ENCODE measurements at regions not wholly inside any gene's neighbourhood (a gene's known extent, or its start where the extent isn't known, plus 50 kb on each side); places are given as distances from the start of the nearest gene placed in this dataset.

- no peak for DNase-seq
- no peaks in the 10 kb centered on the region for H3K4me1 ChIP-seq
- TF ChIP-seq, protein P1, sequence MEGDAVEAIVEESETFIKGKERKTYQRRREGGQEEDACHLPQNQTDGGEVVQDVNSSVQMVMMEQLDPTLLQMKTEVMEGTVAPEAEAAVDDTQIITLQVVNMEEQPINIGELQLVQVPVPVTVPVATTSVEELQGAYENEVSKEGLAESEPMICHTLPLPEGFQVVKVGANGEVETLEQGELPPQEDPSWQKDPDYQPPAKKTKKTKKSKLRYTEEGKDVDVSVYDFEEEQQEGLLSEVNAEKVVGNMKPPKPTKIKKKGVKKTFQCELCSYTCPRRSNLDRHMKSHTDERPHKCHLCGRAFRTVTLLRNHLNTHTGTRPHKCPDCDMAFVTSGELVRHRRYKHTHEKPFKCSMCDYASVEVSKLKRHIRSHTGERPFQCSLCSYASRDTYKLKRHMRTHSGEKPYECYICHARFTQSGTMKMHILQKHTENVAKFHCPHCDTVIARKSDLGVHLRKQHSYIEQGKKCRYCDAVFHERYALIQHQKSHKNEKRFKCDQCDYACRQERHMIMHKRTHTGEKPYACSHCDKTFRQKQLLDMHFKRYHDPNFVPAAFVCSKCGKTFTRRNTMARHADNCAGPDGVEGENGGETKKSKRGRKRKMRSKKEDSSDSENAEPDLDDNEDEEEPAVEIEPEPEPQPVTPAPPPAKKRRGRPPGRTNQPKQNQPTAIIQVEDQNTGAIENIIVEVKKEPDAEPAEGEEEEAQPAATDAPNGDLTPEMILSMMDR (IDR thresholded peaks at IDR 0.05), result no peak
- H3K27me3 ChIP-seq, result peaks cover 0 to 51% of the 10 kb centered on the region in 2 donors
- H3K36me3 ChIP-seq, result no peaks in the 10 kb centered on the region
- no peak overlapping the region for H3K27ac ChIP-seq
- H3K9me3 ChIP-seq, result no peaks in the 10 kb centered on the region
- H3K4me3 ChIP-seq, result no peak overlapping the region
- intact Hi-C loops (cut with DNase I; ENCODE audit: low total_unique reads), result loop anchor here (10.0 kb wide), 1 partner anchor 63 kb away; no protein-coding TSS in a partner anchor
Observed at GRCh38 chr9:126157826-126158587, 168.6 kb upstream of the MVB12B start.

DNA sequence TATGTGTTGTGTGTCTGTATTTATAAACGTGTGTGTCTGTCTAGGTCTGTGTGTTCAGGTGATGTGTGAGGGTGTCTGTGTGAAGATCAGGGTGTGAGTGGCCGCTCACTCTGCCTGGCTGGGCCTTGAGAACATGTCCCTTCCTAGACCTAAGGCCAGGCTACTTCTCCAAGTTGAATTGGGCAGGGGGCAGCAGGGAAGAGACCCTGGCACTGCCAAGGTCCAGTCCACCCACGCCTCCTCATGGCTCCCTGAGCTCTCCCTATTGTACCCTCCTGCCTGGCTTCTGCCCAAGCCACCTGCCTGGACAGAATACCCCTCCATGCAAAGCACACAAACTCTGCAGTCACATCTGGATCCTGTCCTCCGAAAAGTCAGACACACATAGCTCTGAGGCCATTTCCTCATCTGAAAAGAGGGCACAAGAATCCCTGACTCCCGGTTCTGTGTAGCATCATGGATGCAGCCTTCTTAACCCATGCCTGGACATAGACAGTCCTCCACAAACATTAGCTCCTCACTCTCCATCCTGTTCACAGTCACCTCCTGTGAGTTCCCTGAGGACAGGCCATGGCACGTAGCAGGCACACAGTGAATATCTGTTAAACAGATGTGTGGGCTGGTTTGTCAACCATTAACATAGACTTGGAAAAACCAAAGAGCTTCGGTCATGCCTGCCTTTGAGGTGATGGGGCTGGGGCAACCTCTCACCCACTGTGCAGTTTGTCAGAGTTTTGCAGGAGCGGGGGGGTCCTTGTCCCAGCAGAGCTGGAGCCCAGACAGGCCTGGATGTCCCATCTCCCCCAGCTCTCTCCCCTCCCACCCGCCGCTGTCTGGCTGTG, 167.8 kb upstream of the MVB12B start:
- Histone ChIP-seq H3K36me3 (no peaks in the 10 kb centered on the region), H3K4me1 (no peaks in the 10 kb centered on the region), H3K27me3 (peaks cover 0 to 53% of the 10 kb centered on the region in 2 donors), H3K27ac (no peak overlapping the region), H3K9me3 (no peaks in the 10 kb centered on the region), H3K4me3 (no peak overlapping the region)
- TF ChIP-seq, protein P1 (IDR thresholded peaks at IDR 0.05), result no peak
- intact Hi-C loops (cut with DNase I; ENCODE audit: low total_unique reads), result loop anchor here (10.0 kb wide), 1 partner anchor 64 kb away; no protein-coding TSS in a partner anchor
- no peak for DNase-seq

- no peaks in the 10 kb centered on the region for H3K36me3 ChIP-seq
- H3K4me1 ChIP-seq, result no peaks in the 10 kb centered on the region
- H3K9me3 ChIP-seq, result no peaks in the 10 kb centered on the region
- H3K4me3 ChIP-seq, result no peak overlapping the region
- intact Hi-C loops (cut with DNase I; ENCODE audit: low total_unique reads), result loop anchor here (10.0 kb wide), 1 partner anchor 65 kb away; no protein-coding TSS in a partner anchor
- peak in 1 of 2 donors; percentile 33 for DNase-seq
- TF ChIP-seq, protein P1 (IDR thresholded peaks at IDR 0.05), result no peak
- no peak overlapping the region for H3K27ac ChIP-seq
- H3K27me3 ChIP-seq, result peaks cover 0 to 50% of the 10 kb centered on the region in 2 donors
Observed at GRCh38 chr9:126159430-126160060, 167.1 kb upstream of the MVB12B start.

DNA sequence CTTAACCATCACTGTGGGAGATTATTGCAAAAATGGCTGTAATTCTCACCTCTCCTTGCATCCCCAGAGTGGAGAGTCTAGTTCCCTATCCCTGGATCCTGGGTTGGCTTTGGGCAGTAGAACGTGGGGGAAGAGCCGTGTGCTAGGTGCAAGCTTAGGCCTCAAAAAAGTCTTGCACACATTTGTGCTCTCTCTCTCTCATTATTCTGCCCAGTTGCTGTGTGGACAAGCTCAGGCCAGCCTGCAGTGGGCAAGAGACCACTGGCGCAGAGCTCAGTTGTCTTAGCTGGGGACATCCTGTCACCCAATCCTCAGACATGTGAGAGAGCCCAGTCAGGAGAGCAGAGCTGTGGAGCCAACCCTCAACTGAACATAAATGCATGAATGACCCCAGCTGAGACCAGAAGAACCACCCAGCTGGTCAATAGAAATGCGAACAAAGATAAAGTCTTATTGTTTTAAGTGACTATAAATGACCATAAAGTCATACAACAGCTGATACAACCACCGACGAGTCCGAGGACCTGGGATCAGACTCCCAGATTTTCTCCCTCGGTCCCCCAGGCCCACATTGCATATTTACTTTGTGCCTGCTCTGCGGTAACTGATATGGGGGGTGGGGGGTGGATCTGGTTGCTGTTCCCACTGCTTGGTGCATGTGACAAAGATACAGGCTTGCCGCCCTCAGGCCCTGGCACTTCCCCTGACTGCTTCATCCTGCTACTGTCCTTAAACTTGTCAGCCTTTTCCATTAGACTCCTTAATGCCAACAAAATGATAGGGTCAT, 166.4 kb upstream of the MVB12B start:
- Histone ChIP-seq H3K4me1 (no peaks in the 10 kb centered on the region), H3K9me3 (no peaks in the 10 kb centered on the region), H3K4me3 (no peak overlapping the region), H3K36me3 (no peaks in the 10 kb centered on the region), H3K27me3 (peaks cover 0 to 49% of the 10 kb centered on the region in 2 donors), H3K27ac (no peak overlapping the region)
- TF ChIP-seq, protein P1 (IDR thresholded peaks at IDR 0.05), result no peak
- intact Hi-C loops (cut with DNase I; ENCODE audit: low total_unique reads), result no loop called here
- DNase-seq, result peak in 1 of 2 donors; percentile 43

GRCh38 chr9:126160854-126161329, 165.7 kb upstream of the MVB12B start:
- Histone ChIP-seq H3K27me3 (peaks cover 0 to 50% of the 10 kb centered on the region in 2 donors), H3K4me3 (no peak overlapping the region), H3K9me3 (no peaks in the 10 kb centered on the region), H3K4me1 (no peaks in the 10 kb centered on the region), H3K27ac (no peak overlapping the region), H3K36me3 (no peaks in the 10 kb centered on the region)
- no peak for DNase-seq
- TF ChIP-seq, protein P1 (IDR thresholded peaks at IDR 0.05), result no peak
- intact Hi-C loops (cut with DNase I; ENCODE audit: low total_unique reads), result no loop called here

Data from tibial artery (tissue), 4 donors.